ENCODE measurements at regions not wholly inside any gene's neighbourhood (a gene's known extent, or its start where the extent isn't known, plus 50 kb on each side); places are given as distances from the start of the nearest gene placed in this dataset.
"Not testable (repeated sequence)": the region's sequence is repeated elsewhere in the genome, so short reads cannot be mapped to it uniquely, and the experiment has no call there.

GRCh38 chr7:35853194-35853593, 52.3 kb downstream of the SEPTIN7 start:
- DNase-seq (ENCODE audit: low read depth in 2 of 2), result not testable (repeated sequence)

DNA sequence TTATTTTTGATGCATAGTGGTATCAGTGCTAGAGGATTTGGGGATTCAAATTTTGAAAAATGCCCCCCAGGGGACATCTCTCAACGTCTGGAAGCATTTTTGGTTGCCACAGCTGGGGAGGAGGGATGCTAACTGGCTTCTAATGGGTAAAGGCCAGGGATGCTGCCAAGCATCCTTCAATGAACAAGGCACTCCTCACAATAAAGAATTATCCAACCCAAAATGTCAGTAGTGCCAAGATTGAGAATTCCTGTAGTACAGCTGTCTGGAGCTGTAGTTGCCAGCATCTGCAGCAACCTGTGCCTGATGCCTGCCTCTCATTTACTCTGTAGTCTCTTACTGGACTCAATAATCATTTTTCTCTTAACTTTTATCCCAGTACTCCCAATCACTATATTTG, 53.5 kb downstream of the SEPTIN7 start:
- no peak for DNase-seq (ENCODE audit: low read depth in 2 of 2)

DNA sequence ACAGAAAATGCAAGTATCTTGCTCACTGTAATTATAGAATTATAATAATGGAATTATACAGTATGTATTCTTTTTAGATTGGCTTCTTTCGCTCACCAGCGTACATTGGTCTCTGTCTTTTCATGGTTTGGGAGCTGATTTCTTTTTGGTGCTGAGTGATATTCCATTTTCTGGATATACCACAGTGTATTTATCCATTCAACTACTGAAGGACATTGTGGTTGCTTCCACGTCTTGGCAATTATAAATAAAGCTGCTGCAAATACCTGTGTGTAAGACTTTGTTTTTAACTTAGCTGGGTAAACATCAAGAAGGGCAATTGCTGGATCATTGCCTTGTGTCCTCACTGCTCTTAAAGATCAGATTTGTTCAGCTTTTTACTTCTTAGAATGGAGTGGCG, 55.3 kb downstream of the SEPTIN7 start:
- DNase-seq (ENCODE audit: low read depth in 2 of 2), result no peak

DNA sequence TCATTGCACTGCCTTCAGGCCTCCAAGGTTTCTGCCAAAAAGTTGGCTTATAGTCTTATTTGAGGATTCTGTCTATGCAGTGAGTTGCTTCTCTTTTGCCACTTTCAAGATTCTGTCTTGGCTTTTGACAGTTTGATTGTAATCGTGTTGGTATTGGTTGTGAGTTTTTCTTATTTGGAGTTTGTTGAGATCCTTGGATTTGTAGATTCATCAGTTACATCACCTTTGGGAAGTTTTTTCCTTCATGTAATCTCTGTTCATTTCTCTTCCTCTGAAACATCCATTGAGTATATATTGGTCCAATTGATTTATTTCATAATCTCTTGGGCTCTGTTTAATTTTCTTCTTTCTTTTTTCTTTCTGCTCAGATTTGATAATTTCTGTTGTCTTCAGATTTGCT, 59.8 kb downstream of the SEPTIN7 start:
- DNase-seq (ENCODE audit: low read depth in 2 of 2), result no peak

DNA sequence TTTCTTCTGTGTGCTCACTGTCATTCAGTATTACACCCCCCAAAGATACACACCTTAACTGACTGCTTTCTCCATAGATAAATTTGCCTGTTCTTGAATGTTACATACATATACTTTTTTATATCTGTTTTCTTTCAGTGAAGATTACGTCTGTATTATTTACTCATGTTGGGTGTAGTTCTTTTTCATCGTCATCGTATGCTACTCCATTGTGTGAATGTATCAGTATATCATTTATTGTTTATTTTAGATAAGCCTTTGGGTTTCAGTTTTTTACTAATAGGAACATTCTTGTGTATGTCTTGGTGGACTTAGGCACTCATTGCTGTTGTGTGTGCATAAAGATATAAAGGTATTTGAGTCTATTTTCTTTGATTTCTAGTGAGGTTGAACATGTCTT, 64.4 kb downstream of the SEPTIN7 start:
- no peak for DNase-seq (ENCODE audit: low read depth in 2 of 2)

GRCh38 chr7:35866186-35866585, 65.3 kb downstream of the SEPTIN7 start:
- no peak for DNase-seq (ENCODE audit: low read depth in 2 of 2)

- DNase-seq (ENCODE audit: low read depth in 2 of 2), result not testable (repeated sequence)
Observed at GRCh38 chr7:35869117-35869516, 68.3 kb downstream of the SEPTIN7 start.

GRCh38 chr7:35869810-35870209, 69.0 kb downstream of the SEPTIN7 start:
- no peak for DNase-seq (ENCODE audit: low read depth in 2 of 2)

- no peak for DNase-seq (ENCODE audit: low read depth in 2 of 2)
Observed at GRCh38 chr7:35871856-35872255, 71.0 kb downstream of the SEPTIN7 start.

DNA sequence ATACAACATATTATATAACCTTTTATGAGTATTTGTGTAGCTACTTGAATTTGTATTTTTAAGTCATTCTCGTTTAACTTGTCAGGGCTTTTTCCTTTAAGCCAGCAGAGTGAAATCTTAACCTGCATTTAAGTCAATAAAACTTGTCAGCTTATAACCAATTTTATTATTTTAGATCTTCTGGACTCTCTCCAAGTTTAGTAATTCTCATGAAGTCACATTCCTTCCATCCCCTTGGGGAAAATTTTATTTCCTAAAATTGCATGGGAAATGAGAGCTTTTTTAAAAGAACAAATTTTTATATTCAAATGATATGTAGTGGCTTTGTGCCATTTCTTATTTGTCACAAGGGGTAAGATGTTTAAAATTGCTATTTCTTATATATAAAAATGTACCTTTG, 74.0 kb downstream of the SEPTIN7 start:
- no peak for DNase-seq (ENCODE audit: low read depth in 2 of 2)

GRCh38 chr7:35875292-35875691, 74.4 kb downstream of the SEPTIN7 start:
- DNase-seq (ENCODE audit: low read depth in 2 of 2), result no peak

DNA sequence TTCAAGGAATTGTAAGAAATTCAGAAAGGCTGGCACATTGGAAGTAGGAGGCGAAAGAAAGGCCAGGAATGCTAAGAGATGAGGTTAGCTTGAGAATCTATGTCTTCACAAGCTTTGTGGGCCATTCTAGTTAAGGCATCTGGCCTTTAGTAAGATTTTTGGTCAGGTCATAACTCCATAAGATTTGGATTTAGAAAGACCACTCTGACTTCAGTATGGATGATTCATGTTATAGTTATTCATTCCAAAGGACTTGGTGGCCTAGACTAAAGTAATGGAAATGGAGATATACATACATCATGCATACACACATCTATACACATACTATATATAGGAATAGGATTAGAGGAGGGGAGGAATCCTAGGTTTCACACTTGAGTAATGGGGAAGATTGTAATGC, 77.5 kb downstream of the SEPTIN7 start:
- no peak for DNase-seq (ENCODE audit: low read depth in 2 of 2)

DNA sequence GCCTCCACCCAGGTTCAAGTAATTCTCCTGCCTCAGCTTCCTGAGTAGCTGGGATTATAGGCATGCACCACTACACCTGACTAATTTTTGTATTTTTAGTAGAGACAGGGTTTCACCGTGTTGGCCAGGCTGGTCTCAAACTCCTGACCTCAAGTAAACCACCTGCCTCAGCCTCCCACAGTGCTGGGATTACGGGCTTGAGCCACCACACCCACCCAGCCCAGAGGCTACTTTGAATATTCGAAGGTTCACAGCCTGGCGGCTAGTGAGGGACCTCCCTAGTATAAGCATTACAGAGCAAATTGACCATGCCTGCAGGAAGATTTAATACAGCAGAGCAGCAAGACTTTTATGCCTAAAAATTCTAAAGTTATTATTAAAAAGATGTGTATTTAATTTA, 86.6 kb downstream of the SEPTIN7 start:
- not testable (repeated sequence) for DNase-seq (ENCODE audit: low read depth in 2 of 2)

- DNase-seq (ENCODE audit: low read depth in 2 of 2), result no peak
Observed at GRCh38 chr7:35889001-35889400, 88.1 kb downstream of the SEPTIN7 start.

- DNase-seq (ENCODE audit: low read depth in 2 of 2), result no peak
Observed at GRCh38 chr7:35889870-35890269, 89.0 kb downstream of the SEPTIN7 start.

DNA sequence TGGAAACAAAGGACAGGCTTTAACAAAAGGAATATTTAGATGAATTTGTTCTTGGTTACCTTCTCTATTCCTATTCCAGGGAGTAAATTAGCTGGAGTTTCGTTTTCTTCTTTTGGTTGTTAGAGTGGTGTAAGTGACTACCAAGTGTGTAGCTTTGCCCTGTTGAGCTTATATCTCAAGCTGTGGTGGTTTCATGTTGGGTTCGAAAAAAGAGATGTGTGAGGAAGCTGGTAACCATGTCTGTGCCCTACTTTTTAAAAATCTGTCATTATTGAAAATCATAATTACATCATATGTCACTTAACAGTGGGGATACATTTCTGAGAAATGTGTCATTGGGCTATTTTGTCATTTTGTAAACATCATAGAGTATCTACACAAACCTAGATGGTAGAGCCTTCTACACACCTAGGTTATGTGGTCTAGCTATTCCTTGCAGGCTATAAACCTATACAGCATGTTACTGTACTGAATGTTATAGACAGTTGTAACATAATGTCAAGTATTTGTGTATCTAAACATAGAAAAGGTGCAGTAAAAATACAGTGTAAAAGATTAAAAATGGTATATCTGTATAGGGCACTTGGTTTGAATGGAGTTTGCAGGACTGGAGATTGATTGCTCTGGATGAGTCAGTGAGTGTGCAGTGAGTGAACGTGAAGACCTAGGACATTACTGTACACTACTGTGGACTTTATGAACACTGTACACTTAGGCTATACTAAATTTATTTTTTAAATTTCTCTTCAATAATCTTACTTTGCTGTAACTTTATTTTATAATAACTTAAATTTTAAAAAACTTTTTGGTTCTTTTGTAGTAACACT, 90.4 kb downstream of the SEPTIN7 start:
- no peak for DNase-seq (ENCODE audit: low read depth in 2 of 2)

GRCh38 chr7:35893649-35894048, 92.8 kb downstream of the SEPTIN7 start:
- no peak for DNase-seq (ENCODE audit: low read depth in 2 of 2)

DNA sequence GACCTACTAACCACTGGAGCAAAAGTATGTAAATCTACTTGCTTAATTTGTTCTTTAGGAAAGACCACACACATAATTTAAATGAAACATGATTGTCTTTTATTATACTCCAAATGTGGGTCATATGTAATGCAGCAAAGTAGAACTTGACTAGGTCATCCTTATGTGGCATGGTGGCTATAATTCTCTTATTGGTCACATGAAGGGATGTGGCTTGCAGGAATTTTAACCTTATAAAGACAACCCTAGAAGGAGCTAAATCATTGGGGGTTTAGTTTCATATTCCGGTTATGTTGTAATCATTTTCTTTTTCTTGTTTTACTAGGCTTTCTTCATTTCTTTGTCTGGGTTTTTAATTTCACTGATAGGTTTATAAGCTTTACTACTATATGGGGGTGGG, 93.9 kb downstream of the SEPTIN7 start:
- no peak for DNase-seq (ENCODE audit: low read depth in 2 of 2)

DNA sequence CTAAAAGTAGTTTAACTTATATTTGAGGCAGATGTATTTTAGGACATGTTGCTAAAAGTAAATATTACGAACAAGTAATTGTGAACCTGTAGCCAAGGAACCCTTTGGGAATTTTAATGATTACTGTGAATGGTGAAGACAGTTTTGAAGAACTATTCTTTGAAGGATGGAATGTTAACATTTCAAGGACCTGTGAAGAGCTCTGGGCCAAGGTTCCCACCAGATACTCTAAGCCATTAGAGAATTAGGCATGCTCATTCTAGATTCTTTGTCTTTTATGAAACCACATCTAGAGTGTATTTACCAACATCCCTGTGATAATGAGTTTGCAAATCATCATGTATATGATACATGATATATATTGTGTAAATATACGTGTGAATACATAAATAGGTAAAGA, 99.8 kb downstream of the SEPTIN7 start:
- DNase-seq (ENCODE audit: low read depth in 2 of 2), result no peak

GRCh38 chr7:35905555-35905954, 104.7 kb downstream of the SEPTIN7 start:
- DNase-seq (ENCODE audit: low read depth in 2 of 2), result no peak

GRCh38 chr7:35906191-35906908, 105.5 kb downstream of the SEPTIN7 start:
- peak; percentile 22 to 41 for DNase-seq (ENCODE audit: low read depth in 2 of 2)

DNA sequence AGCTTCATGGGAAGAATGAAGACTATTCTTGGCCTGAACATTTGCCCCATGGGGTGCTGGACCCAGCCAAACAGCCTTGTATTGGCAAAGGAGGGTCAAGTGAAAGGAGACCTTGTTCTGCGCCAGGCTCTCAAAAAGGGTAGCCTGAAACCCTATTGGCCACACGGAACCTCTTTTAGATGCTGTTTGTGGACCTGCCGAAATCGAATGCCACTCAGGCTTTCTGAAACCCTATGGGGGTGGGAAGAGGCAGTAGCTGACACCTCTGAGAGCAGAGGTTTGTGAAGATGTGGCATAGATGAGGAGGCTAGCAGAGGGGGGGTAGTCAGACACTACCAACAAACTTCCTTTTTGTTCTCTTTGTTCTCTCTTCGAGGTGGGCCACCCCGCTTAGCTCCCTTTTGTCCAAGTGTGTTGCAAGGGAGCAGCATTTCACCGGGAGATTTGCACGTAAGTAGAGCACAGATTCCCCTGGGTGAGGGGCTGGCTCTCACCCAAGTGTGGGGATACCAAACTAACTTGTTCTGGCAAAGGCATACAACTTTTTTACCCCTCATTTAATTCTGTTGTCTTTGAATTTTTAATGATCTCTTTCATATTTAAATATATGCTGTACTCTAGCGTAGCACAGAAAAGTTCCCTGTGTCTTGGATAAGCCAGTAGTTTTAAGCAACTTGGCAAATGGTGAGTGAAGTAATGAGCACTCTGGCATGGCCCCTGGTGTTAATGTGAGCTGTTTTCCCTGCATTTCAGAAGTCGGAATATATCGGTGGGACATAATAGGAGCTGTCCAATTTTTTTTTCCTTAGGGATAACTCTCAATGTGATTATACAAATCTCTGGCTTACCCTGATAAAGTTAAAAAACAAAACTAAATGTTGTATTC, 107.7 kb downstream of the SEPTIN7 start:
- DNase-seq (ENCODE audit: low read depth in 2 of 2), result no peak

Measured in stimulated activated CD4-positive, alpha-beta T cell treated with anti-CD3 and anti-CD28 coated beads, Interleukin-4, amount 100 ng/mL, for 48 hours (primary cell).